ENCODE measurements at regions not wholly inside any gene's neighbourhood (a gene's known extent, or its start where the extent isn't known, plus 50 kb on each side); places are given as distances from the start of the nearest gene placed in this dataset.

GRCh38 chr12:13293096-13293495 lies 96.6 kb downstream of the EMP1 start:
- no peaks in the 10 kb centered on the region for H3K9me3 Mint-ChIP-seq
- no peak for ATAC-seq
- DNase-seq, result no peak
- H3K36me3 Mint-ChIP-seq, result no peaks in the 10 kb centered on the region
- H3K27ac Mint-ChIP-seq, result no peak overlapping the region
- H3K27me3 Mint-ChIP-seq, result peaks cover 0 to 27% (median 11%) of the 10 kb centered on the region in 5 donors
- POLR2A ChIA-PET, result no interaction called here
- H3K4me3 Mint-ChIP-seq, result no peak overlapping the region
- no peaks in the 10 kb centered on the region for H3K4me1 Mint-ChIP-seq

GRCh38 chr12:13289653-13290289 lies 93.2 kb downstream of the EMP1 start:
- DNase-seq, result no peak
- H3K27ac Mint-ChIP-seq, result no peak overlapping the region
- POLR2A ChIA-PET, result no interaction called here
- H3K36me3 Mint-ChIP-seq, result no peaks in the 10 kb centered on the region
- H3K4me1 Mint-ChIP-seq, result no peaks in the 10 kb centered on the region
- H3K4me3 Mint-ChIP-seq, result no peak overlapping the region
- H3K9me3 Mint-ChIP-seq, result no peaks in the 10 kb centered on the region
- peaks cover 0 to 17% (median 6%) of the 10 kb centered on the region in 5 donors for H3K27me3 Mint-ChIP-seq
- ATAC-seq, result no peak

GRCh38 chr12:13288937-13289652 lies 92.6 kb downstream of the EMP1 start:
- H3K9me3 Mint-ChIP-seq, result no peaks in the 10 kb centered on the region
- H3K36me3 Mint-ChIP-seq, result no peaks in the 10 kb centered on the region
- H3K4me3 Mint-ChIP-seq, result no peak overlapping the region
- no peak for ATAC-seq
- H3K27me3 Mint-ChIP-seq, result peaks cover 0 to 18% (median 6%) of the 10 kb centered on the region in 5 donors
- DNase-seq, result no peak
- no peaks in the 10 kb centered on the region for H3K4me1 Mint-ChIP-seq
- no peak overlapping the region for H3K27ac Mint-ChIP-seq
- POLR2A ChIA-PET, result no interaction called here

GRCh38 chr12:13288501-13288900 lies 92.0 kb downstream of the EMP1 start:
- POLR2A ChIA-PET, result no interaction called here
- Mint-ChIP-seq H3K27me3 (peaks cover 0 to 18% (median 6%) of the 10 kb centered on the region in 5 donors), H3K9me3 (no peaks in the 10 kb centered on the region), H3K4me1 (no peaks in the 10 kb centered on the region), H3K36me3 (no peaks in the 10 kb centered on the region), H3K27ac (no peak overlapping the region), H3K4me3 (no peak overlapping the region)
- ATAC-seq (no peak), DNase-seq (no peak)

GRCh38 chr12:13283867-13284266 lies 87.3 kb downstream of the EMP1 start:
- POLR2A ChIA-PET, result no interaction called here
- Mint-ChIP-seq H3K9me3 (no peaks in the 10 kb centered on the region), H3K36me3 (no peaks in the 10 kb centered on the region), H3K4me3 (no peak overlapping the region), H3K4me1 (no peaks in the 10 kb centered on the region), H3K27me3 (peaks cover 4 to 16% (median 8%) of the 10 kb centered on the region in 5 donors), H3K27ac (no peak overlapping the region)
- DNase-seq (no peak), ATAC-seq (no peak)

- peaks cover 0 to 14% (median 8%) of the 10 kb centered on the region in 5 donors for H3K27me3 Mint-ChIP-seq
- H3K36me3 Mint-ChIP-seq, result no peaks in the 10 kb centered on the region
- ATAC-seq, result no peak
- H3K9me3 Mint-ChIP-seq, result no peaks in the 10 kb centered on the region
- H3K4me1 Mint-ChIP-seq, result peaks cover 2 to 5% (median 4%) of the 10 kb centered on the region in 4 donors
- H3K27ac Mint-ChIP-seq, result no peak overlapping the region
- DNase-seq, result no peak
- POLR2A ChIA-PET, result no interaction called here
- H3K4me3 Mint-ChIP-seq, result no peak overlapping the region
Measured at GRCh38 chr12:13282861-13283260, 86.3 kb downstream of the EMP1 start.

- Mint-ChIP-seq H3K4me1 (peaks cover 2 to 8% (median 5%) of the 10 kb centered on the region in 4 donors), H3K27me3 (peaks cover 24 to 43% (median 33%) of the 10 kb centered on the region in 5 donors), H3K36me3 (no peaks in the 10 kb centered on the region), H3K4me3 (peak overlapping the region in 5 of 10 donors; percentile 22 to 47 (median 29)), H3K9me3 (no peaks in the 10 kb centered on the region), H3K27ac (no peak overlapping the region)
- peak; percentile 87 to 97 for ATAC-seq
- peak; percentile 30 to 69 (median 58) for DNase-seq
- POLR2A ChIA-PET, result no interaction called here
Measured at GRCh38 chr12:13278249-13278787, 81.8 kb downstream of the EMP1 start.

GRCh38 chr12:13277293-13277692 lies 80.8 kb downstream of the EMP1 start:
- Mint-ChIP-seq H3K27ac (no peak overlapping the region), H3K27me3 (peaks cover 24 to 43% (median 35%) of the 10 kb centered on the region in 5 donors), H3K36me3 (no peaks in the 10 kb centered on the region), H3K4me3 (peak overlapping the region in 1 of 10 donors; percentile 1), H3K9me3 (no peaks in the 10 kb centered on the region), H3K4me1 (peaks cover 2 to 8% (median 5%) of the 10 kb centered on the region in 4 donors)
- POLR2A ChIA-PET, result no interaction called here
- ATAC-seq (no peak), DNase-seq (no peak)

GRCh38 chr12:13275241-13276085 lies 78.9 kb downstream of the EMP1 start:
- H3K9me3 Mint-ChIP-seq, result no peaks in the 10 kb centered on the region
- no peak overlapping the region for H3K27ac Mint-ChIP-seq
- H3K36me3 Mint-ChIP-seq, result no peaks in the 10 kb centered on the region
- POLR2A ChIA-PET, result no interaction called here
- H3K4me1 Mint-ChIP-seq, result peaks cover 2 to 8% (median 5%) of the 10 kb centered on the region in 4 donors
- ATAC-seq (no peak), DNase-seq (no peak)
- peaks cover 28 to 50% (median 45%) of the 10 kb centered on the region in 5 donors for H3K27me3 Mint-ChIP-seq
- no peak overlapping the region for H3K4me3 Mint-ChIP-seq

- Mint-ChIP-seq H3K27me3 (peaks cover 24 to 48% (median 41%) of the 10 kb centered on the region in 5 donors), H3K27ac (no peak overlapping the region), H3K4me1 (peaks cover 2 to 8% (median 5%) of the 10 kb centered on the region in 4 donors), H3K36me3 (no peaks in the 10 kb centered on the region), H3K4me3 (no peak overlapping the region), H3K9me3 (no peaks in the 10 kb centered on the region)
- DNase-seq (no peak), ATAC-seq (no peak)
- POLR2A ChIA-PET, result no interaction called here
Measured at GRCh38 chr12:13273850-13274249, 77.3 kb downstream of the EMP1 start.

GRCh38 chr12:13273097-13273496 lies 76.6 kb downstream of the EMP1 start:
- POLR2A ChIA-PET, result no interaction called here
- peaks cover 24 to 48% (median 39%) of the 10 kb centered on the region in 5 donors for H3K27me3 Mint-ChIP-seq
- no peak for ATAC-seq

GRCh38 chr12:13270817-13271216 lies 74.3 kb downstream of the EMP1 start:
- Mint-ChIP-seq H3K4me1 (peaks cover 0 to 5% (median 0%) of the 10 kb centered on the region in 4 donors), H3K36me3 (no peaks in the 10 kb centered on the region), H3K27me3 (peaks cover 14 to 38% (median 23%) of the 10 kb centered on the region in 5 donors), H3K9me3 (no peaks in the 10 kb centered on the region), H3K4me3 (no peak overlapping the region), H3K27ac (no peak overlapping the region)
- POLR2A ChIA-PET, result no interaction called here
- no peak for DNase-seq
- ATAC-seq, result no peak

More at GRCh38 chr12:13273097-13273496, 76.6 kb downstream of the EMP1 start:
- Mint-ChIP-seq H3K4me3 (no peak overlapping the region), H3K36me3 (no peaks in the 10 kb centered on the region), H3K4me1 (peaks cover under 1 to 6% (median 3%) of the 10 kb centered on the region in 4 donors), H3K27ac (no peak overlapping the region), H3K9me3 (no peaks in the 10 kb centered on the region)
- no peak for DNase-seq
